VCaP (cell line): ENCODE measurements at regions not wholly inside any gene's neighbourhood (a gene's known extent, or its start where the extent isn't known, plus 50 kb on each side); places are given as distances from the start of the nearest gene placed in this dataset.

Experiments
- H3K27ac ChIP-seq: fragments of 450-650 bp; 2 replicates; pipeline ENCODE4 v1.5.1; 2017
- TF ChIP-seq, protein P1 (sequence below): fragments of 450-650 bp; conservative IDR thresholded peaks from 2 replicates; pipeline ENCODE4 v1.5.1; 2017; ENCODE audit warnings: mild to moderate bottlenecking, moderate library complexity

DNA sequence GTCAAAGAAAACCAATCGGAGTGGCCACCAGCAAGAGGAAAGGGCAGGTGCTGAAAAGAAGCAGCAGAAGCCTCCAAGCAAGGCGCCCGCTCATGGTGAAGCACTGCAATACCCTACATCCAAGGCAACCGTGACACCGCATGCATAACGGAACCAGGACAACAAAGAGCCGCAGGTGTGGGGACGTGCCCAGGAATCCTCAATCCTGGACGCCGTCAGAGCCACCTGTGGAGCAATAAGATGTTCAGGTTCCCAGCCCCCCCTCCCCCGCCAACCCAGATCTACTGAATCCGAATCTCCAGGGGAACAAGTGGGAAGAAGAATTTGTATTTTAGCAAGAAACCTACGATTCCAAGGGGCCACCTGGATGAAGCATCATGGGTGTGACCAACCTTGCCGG lies 70.8 kb downstream of the SHANK2 start:
- TF ChIP-seq, protein P1, sequence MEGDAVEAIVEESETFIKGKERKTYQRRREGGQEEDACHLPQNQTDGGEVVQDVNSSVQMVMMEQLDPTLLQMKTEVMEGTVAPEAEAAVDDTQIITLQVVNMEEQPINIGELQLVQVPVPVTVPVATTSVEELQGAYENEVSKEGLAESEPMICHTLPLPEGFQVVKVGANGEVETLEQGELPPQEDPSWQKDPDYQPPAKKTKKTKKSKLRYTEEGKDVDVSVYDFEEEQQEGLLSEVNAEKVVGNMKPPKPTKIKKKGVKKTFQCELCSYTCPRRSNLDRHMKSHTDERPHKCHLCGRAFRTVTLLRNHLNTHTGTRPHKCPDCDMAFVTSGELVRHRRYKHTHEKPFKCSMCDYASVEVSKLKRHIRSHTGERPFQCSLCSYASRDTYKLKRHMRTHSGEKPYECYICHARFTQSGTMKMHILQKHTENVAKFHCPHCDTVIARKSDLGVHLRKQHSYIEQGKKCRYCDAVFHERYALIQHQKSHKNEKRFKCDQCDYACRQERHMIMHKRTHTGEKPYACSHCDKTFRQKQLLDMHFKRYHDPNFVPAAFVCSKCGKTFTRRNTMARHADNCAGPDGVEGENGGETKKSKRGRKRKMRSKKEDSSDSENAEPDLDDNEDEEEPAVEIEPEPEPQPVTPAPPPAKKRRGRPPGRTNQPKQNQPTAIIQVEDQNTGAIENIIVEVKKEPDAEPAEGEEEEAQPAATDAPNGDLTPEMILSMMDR = no peak
- H3K27ac ChIP-seq = no peak overlapping the region

- TF ChIP-seq, protein P1 = no peak
- H3K27ac ChIP-seq = no peak overlapping the region
These were observed 71.5 kb downstream of the SHANK2 start for GRCh38 chr11:71180694-71181470.

DNA sequence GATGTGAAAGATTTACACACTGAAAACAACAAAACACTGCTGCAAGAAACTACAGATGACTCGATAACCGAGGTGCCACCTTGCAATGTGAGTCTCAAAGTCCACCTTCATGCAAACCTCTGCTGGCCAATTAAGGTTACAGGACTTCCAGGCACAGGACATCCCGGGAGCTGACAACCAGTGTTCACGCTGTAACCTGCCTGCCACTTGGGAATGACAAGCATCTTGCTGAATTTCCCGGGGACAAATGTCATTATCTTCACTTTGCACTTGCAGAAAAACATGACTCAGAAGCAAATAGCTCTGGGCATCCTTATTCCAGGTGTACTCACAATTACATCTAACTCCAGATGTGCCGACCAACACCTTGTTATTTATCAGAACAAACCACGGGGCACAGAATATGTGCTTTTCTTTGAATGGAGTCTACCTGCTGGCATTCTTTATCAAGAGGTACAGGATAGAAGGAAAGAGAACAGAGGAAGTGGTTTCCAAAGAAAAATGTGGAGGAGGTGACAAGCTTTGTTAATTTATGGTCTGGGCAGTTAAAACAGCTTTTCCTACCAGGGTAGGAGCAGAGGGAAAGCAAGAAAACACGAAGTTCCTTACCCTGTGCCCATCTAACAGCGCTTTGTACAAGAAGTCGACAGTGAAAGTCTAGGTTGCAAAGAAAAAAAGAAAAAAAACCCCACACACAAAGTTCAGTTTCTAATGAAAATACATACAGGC lies 72.3 kb downstream of the SHANK2 start:
- TF ChIP-seq, protein P1 = no peak
- no peak overlapping the region for H3K27ac ChIP-seq

DNA sequence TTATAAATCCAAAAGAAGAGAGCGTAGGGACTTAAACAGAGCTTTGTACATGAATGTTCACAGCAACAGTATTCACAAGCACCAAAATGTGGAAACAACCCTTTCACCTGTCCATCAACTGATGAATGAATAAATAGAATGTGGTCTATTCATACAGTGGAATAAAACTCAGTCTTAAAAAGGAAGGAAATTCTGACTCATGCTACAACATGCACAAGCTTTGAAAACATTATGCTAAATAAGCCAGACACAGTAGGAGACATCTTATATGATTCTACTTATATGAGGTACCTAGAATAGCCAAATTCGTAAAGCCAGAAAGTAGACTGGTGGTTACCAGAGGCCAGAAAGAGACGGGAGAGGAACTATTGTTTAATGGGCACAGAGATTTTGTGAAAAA lies 74.3 kb downstream of the SHANK2 start:
- H3K27ac ChIP-seq = no peak overlapping the region
- TF ChIP-seq, protein P1 = no peak

DNA sequence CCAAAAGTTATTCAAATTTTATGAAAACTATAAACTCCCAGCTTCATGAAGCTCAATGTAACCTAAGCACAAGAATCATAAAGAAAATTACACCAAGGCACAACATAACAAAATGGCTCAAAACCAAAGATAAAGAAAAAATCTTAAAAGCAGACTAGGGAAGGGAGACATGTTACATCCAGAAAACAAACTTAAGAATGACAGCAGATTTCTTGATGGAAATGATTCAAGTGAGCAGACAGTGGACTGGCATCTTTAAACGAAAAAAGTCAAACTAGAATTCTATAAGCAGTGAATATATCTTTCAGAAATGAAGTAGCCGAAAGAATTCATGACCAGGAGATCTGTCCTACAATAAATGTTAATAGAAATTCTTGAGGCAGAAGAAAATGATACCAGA lies 75.6 kb downstream of the SHANK2 start:
- no peak overlapping the region for H3K27ac ChIP-seq
- TF ChIP-seq, protein P1 = no peak

GRCh38 chr11:71173709-71174108 lies 78.7 kb downstream of the SHANK2 start:
- no peak overlapping the region for H3K27ac ChIP-seq
- TF ChIP-seq, protein P1 = no peak

GRCh38 chr11:71172680-71173079 lies 79.7 kb downstream of the SHANK2 start:
- TF ChIP-seq, protein P1 = no peak
- no peak overlapping the region for H3K27ac ChIP-seq
